ENCODE measurements at regions not wholly inside any gene's neighbourhood (a gene's known extent, or its start where the extent isn't known, plus 50 kb on each side); places are given as distances from the start of the nearest gene placed in this dataset.
A peak's percentile ranks its signal among the peaks of the same experiment; 100 is the strongest.

DNA sequence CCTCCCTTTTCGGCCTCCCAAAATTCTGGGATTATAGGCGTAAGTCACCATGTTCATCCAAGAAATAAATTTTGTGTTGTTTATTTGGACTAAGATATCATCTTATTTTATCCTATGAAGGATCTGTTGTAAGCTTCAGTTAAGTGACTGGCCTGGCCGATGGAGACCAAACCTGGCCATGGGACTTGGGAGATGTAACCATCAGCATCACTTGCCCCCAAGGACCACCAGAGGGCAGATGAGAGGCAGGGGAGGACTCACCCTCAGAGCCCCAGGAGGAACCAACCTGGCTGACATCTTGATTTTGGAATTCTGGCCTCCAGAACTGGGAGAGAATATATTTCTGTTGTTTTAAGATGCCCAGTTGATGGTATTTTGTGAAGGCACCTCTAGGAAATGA lies 266.7 kb downstream of the CDH26 start:
- CTCF ChIA-PET = interaction anchor here (0.6 to 1.7 kb wide), 7 partner anchors 10 to 688 kb away, joined by 3 to 5 read pairs (median 3); no protein-coding TSS in a partner anchor
- POLR2A ChIA-PET = no interaction called here
- TF ChIP-seq, protein P1, sequence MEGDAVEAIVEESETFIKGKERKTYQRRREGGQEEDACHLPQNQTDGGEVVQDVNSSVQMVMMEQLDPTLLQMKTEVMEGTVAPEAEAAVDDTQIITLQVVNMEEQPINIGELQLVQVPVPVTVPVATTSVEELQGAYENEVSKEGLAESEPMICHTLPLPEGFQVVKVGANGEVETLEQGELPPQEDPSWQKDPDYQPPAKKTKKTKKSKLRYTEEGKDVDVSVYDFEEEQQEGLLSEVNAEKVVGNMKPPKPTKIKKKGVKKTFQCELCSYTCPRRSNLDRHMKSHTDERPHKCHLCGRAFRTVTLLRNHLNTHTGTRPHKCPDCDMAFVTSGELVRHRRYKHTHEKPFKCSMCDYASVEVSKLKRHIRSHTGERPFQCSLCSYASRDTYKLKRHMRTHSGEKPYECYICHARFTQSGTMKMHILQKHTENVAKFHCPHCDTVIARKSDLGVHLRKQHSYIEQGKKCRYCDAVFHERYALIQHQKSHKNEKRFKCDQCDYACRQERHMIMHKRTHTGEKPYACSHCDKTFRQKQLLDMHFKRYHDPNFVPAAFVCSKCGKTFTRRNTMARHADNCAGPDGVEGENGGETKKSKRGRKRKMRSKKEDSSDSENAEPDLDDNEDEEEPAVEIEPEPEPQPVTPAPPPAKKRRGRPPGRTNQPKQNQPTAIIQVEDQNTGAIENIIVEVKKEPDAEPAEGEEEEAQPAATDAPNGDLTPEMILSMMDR (IDR thresholded peaks at IDR 0.05; ENCODE audit: insufficient read depth, low read depth, low read length) = peak; percentile 56

DNA sequence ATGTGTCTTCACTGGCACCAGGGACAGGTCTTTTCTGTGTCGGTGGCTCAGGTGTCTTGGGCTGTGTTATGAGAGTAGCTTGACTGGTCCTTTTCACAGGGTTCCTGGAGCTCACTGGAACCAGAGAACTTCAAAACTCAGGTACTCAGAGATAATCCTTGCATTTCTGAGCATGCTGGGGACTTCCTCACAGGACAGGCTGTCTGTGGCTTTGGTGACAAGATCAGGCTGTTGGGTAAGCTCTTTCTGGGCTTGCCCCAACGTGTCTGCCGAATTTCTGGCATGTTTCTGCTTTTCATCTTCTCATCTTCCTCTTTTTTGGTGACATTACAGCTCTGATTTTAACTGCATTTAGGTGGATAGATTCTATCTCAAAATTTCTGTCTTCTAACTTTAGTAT lies 270.0 kb downstream of the CDH26 start:
- no peak overlapping the region for H3K4me3 ChIP-seq (ENCODE audit: low read depth, low read length)
- ChIA-PET POLR2A (no interaction called here), CTCF (interaction anchor here (0.6 to 4.3 kb wide), 5 partner anchors 9 to 123 kb away, joined by 3 to 20 read pairs (median 5); no protein-coding TSS in a partner anchor)
- no peaks in the 10 kb centered on the region for H3K36me3 ChIP-seq (ENCODE audit: control insufficient read depth, insufficient read depth, low read length)
- TF ChIP-seq, protein P1 (IDR thresholded peaks at IDR 0.05; ENCODE audit: insufficient read depth, low read depth, low read length) = no peak
- no peaks in the 10 kb centered on the region for H3K27me3 ChIP-seq (ENCODE audit: control insufficient read depth, insufficient read depth, low read length)
- no peak for DNase-seq (ENCODE audit: low read depth)

More for the DNA sequence above, 266.7 kb downstream of the CDH26 start:
- DNase-seq (ENCODE audit: low read depth) = no peak
- Histone ChIP-seq H3K36me3 (ENCODE audit: control insufficient read depth, insufficient read depth, low read length) (no peaks in the 10 kb centered on the region), H3K4me3 (ENCODE audit: low read depth, low read length) (no peak overlapping the region), H3K27me3 (ENCODE audit: control insufficient read depth, insufficient read depth, low read length) (no peaks in the 10 kb centered on the region)

- no peaks in the 10 kb centered on the region for H3K36me3 ChIP-seq (ENCODE audit: control insufficient read depth, insufficient read depth, low read length)
- ChIA-PET CTCF (no interaction called here), POLR2A (no interaction called here)
- no peak overlapping the region for H3K4me3 ChIP-seq (ENCODE audit: low read depth, low read length)
- DNase-seq (ENCODE audit: low read depth) = no peak
- H3K27me3 ChIP-seq (ENCODE audit: control insufficient read depth, insufficient read depth, low read length) = no peaks in the 10 kb centered on the region
- TF ChIP-seq, protein P1 (IDR thresholded peaks at IDR 0.05; ENCODE audit: insufficient read depth, low read depth, low read length) = no peak
These were observed 274.2 kb downstream of the CDH26 start for GRCh38 chr20:60232380-60232779.

DNA sequence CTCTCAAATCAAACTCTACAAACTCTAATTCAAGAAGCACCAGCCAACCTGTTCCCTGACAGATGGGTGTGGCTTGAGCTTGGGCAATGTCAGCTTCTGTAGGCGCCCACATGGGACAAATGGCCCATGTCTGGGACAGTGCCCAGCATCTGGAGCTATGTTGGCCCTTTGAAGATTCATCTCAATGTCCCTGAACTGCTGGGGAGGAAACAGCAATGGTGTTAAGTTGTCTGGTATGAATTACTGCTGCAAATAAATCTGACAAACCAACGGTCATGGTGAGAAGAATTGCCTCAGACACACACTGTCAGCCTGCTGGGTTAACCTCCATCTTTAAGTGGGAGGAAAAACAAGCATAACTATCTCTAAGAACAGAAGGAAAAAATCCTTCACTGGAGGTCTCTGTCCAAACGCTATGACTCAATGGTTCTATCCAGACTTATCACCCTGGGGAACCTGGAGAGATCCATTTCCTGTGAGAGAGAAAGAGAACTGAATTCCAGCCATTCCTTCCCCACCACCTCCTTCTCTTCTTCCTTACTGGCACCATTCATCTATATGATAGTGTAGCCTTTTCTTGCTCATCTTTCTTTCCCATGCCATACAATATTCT lies 274.9 kb downstream of the CDH26 start:
- no peak for DNase-seq (ENCODE audit: low read depth)
- TF ChIP-seq, protein P1 (IDR thresholded peaks at IDR 0.05; ENCODE audit: insufficient read depth, low read depth, low read length) = no peak
- Histone ChIP-seq H3K4me3 (ENCODE audit: low read depth, low read length) (no peak overlapping the region), H3K27me3 (ENCODE audit: control insufficient read depth, insufficient read depth, low read length) (no peaks in the 10 kb centered on the region), H3K36me3 (ENCODE audit: control insufficient read depth, insufficient read depth, low read length) (no peaks in the 10 kb centered on the region)
- CTCF ChIA-PET = no interaction called here
- POLR2A ChIA-PET = no interaction called here

- TF ChIP-seq, protein P1 (IDR thresholded peaks at IDR 0.05; ENCODE audit: insufficient read depth, low read depth, low read length) = no peak
- CTCF ChIA-PET = interaction anchor here (0.6 to 1.0 kb wide), 4 partner anchors 8 to 14 kb away, joined by 3 to 5 read pairs (median 3); no protein-coding TSS in a partner anchor
- H3K27me3 ChIP-seq (ENCODE audit: control insufficient read depth, insufficient read depth, low read length) = no peaks in the 10 kb centered on the region
- no peak for DNase-seq (ENCODE audit: low read depth)
- no peak overlapping the region for H3K4me3 ChIP-seq (ENCODE audit: low read depth, low read length)
- H3K36me3 ChIP-seq (ENCODE audit: control insufficient read depth, insufficient read depth, low read length) = no peaks in the 10 kb centered on the region
- POLR2A ChIA-PET = no interaction called here
These were observed 278.4 kb downstream of the CDH26 start for GRCh38 chr20:60236613-60237012.
